ENCODE measurements at regions not wholly inside any gene's neighbourhood (a gene's known extent, or its start where the extent isn't known, plus 50 kb on each side); places are given as distances from the start of the nearest gene placed in this dataset.

DNA sequence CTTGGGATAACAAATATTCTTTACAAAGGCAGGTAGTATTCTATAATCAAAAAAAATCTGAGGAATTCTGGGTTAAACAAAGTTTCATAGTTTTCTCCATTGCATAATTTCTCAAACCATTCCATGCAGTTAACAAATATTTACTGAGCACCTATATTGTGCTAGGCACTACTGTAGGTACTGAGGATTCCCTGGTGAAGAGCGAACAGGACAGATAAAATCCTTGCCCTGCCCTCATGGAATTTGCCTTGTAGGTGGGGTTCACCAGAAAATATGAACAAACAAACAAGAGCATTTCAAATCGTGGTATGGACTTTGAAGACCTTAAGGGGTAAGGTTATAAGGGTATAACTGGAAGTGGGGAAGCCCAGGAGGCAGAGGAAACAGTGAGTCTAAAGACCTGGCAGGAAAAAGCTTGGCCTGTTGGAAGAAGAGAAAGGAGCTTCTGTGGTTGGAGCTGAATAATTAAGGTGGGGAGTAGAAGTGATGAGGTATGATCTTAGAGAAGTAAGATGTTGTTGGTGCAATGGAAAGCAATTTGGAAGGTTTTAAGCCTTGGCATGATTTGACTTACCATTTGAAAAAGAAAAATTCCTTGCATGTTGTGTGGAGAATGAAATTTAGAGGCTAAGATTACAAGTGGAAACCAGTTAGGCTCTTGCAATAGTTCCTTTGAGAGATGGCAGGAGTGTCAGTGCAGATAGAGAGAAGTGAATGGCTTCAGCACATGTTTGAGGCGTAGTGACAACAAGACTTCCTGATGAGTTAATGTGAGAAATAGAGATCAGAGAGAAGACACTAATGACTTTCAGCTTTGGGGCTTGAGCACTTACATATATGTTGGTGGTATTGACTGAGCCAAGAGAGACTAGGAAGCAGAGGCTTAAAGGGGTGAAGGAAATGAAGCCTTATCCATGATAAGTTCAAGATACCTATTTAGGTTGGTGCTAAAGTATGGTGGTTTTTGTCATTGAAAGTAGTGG, 55.7 kb upstream of the PICALM start:
- Histone ChIP-seq H3K27me3 (no peaks in the 10 kb centered on the region), H3K36me3 (no peaks in the 10 kb centered on the region), H3K27ac (no peak overlapping the region), H3K4me1 (ENCODE audit: insufficient read depth) (peaks cover 1% of the 10 kb centered on the region), H3K4me3 (no peak overlapping the region), H3K9me3 (no peaks in the 10 kb centered on the region)
- no peak for TF ChIP-seq POLR2A (IDR thresholded peaks at IDR 0.05)
- TF ChIP-seq, protein P1, sequence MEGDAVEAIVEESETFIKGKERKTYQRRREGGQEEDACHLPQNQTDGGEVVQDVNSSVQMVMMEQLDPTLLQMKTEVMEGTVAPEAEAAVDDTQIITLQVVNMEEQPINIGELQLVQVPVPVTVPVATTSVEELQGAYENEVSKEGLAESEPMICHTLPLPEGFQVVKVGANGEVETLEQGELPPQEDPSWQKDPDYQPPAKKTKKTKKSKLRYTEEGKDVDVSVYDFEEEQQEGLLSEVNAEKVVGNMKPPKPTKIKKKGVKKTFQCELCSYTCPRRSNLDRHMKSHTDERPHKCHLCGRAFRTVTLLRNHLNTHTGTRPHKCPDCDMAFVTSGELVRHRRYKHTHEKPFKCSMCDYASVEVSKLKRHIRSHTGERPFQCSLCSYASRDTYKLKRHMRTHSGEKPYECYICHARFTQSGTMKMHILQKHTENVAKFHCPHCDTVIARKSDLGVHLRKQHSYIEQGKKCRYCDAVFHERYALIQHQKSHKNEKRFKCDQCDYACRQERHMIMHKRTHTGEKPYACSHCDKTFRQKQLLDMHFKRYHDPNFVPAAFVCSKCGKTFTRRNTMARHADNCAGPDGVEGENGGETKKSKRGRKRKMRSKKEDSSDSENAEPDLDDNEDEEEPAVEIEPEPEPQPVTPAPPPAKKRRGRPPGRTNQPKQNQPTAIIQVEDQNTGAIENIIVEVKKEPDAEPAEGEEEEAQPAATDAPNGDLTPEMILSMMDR (IDR thresholded peaks at IDR 0.05) = no peak
- no peak for DNase-seq
- intact Hi-C loops (cut with DNase I) = no loop called here
- WGBS, 3 donors = 81 to 82% (median 81%) methylated on average over 3 of the region's 3 CpGs

DNA sequence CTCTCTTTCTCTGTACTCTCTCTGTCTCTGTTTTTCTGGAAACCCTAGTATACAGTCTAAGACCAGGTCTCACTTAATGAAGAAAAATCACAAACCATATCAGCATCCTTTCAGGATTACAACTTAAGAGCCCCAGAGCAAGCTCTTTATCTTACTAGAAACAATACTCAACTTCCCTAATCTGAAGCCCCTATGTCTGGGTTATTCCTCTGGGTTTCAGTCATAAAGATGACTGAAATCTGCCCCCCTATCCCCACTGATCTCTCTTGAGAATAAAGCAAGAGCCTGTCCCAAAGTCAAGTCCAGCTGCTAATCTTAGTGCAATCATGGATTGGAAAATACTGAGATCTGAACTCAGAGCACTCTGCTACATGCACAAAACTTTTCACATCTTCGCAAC, 53.9 kb upstream of the PICALM start:
- DNase-seq = no peak
- Histone ChIP-seq H3K9me3 (no peaks in the 10 kb centered on the region), H3K27me3 (no peaks in the 10 kb centered on the region), H3K4me3 (no peak overlapping the region), H3K36me3 (no peaks in the 10 kb centered on the region), H3K27ac (no peak overlapping the region), H3K4me1 (ENCODE audit: insufficient read depth) (no peaks in the 10 kb centered on the region)
- TF ChIP-seq, protein P1 (IDR thresholded peaks at IDR 0.05) = no peak
- TF ChIP-seq EP300 (IDR thresholded peaks at IDR 0.05) = no peak
- no peak for TF ChIP-seq POLR2A (IDR thresholded peaks at IDR 0.05)
- intact Hi-C loops (cut with DNase I) = no loop called here
- WGBS, 3 donors = 97 to 100% (median 98%) methylated on average over 1 of the region's 1 CpG

DNA sequence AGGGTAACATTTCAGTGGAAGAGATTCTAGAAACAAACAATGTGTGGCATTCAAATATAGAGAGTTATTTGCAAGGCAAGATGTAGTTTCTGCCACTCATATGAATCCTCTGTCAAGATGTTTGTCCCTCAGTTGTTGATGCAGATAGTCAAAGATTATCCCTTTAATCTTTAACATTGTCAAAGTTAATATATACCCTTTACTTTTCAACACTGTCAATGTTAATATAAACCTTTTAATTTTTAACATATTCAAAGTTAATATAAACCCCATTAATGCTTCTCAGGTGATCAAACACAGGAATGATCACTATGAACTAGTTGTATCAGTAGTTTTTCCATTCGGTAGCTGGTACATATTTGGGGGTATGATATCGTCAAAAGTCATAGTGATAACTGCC, 51.9 kb upstream of the PICALM start:
- intact Hi-C loops (cut with DNase I) = no loop called here
- Histone ChIP-seq H3K4me1 (ENCODE audit: insufficient read depth) (no peaks in the 10 kb centered on the region), H3K36me3 (no peaks in the 10 kb centered on the region), H3K27me3 (no peaks in the 10 kb centered on the region), H3K27ac (no peak overlapping the region), H3K4me3 (no peak overlapping the region), H3K9me3 (no peaks in the 10 kb centered on the region)
- 85 to 92% (median 91%) methylated on average over 2 of the region's 2 CpGs for WGBS, 3 donors
- no peak for DNase-seq
- TF ChIP-seq, protein P1 (IDR thresholded peaks at IDR 0.05) = no peak
- TF ChIP-seq POLR2A (IDR thresholded peaks at IDR 0.05) (no peak), EP300 (IDR thresholded peaks at IDR 0.05) (no peak)

DNA sequence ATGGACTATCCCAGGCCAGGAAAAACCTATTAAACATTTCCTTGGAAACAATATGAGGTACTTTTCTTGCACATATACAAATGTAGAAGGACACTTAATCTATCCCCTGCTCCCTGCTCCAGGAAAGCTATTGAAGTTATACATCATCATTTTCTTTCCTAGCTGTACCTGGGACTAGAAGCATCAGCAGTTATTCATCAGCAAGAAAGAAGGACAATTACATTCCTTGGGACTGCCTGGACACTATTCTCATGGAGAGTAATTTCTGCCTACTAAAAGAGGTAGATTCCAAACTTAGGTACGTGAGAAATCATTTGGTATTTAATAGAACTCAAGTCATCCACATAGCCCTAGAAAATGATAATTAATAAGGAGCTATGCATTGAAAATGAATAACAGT, 51.0 kb upstream of the PICALM start:
- H3K9me3 ChIP-seq = no peaks in the 10 kb centered on the region
- DNase-seq = no peak
- TF ChIP-seq, protein P1 (IDR thresholded peaks at IDR 0.05) = no peak
- TF ChIP-seq EP300 (IDR thresholded peaks at IDR 0.05) = no peak
- no peak for TF ChIP-seq POLR2A (IDR thresholded peaks at IDR 0.05)
- no peak overlapping the region for H3K4me3 ChIP-seq
- intact Hi-C loops (cut with DNase I) = no loop called here
- WGBS, 3 donors = 89 to 96% (median 93%) methylated on average over 1 of the region's 1 CpG
- no peaks in the 10 kb centered on the region for H3K36me3 ChIP-seq
- no peak overlapping the region for H3K27ac ChIP-seq
- H3K4me1 ChIP-seq (ENCODE audit: insufficient read depth) = no peaks in the 10 kb centered on the region
- no peaks in the 10 kb centered on the region for H3K27me3 ChIP-seq

All from ovary (tissue), 7 donors.